ENCODE measurements at regions not wholly inside any gene's neighbourhood (a gene's known extent, or its start where the extent isn't known, plus 50 kb on each side); places are given as distances from the start of the nearest gene placed in this dataset.

- DNase-seq = no peak
These were observed 281.1 kb downstream of the MRPL39 start for GRCh38 chr21:25326181-25326580.

GRCh38 chr21:25324666-25325065 lies 282.6 kb downstream of the MRPL39 start:
- no peak for DNase-seq

- DNase-seq = no peak
These were observed 283.8 kb downstream of the MRPL39 start for GRCh38 chr21:25323356-25323949.

GRCh38 chr21:25314247-25314646 lies 293.0 kb downstream of the MRPL39 start:
- no peak for DNase-seq

- no peak for DNase-seq
These were observed 293.5 kb downstream of the MRPL39 start for GRCh38 chr21:25313829-25314228.

GRCh38 chr21:25307489-25307888 lies 299.8 kb downstream of the MRPL39 start:
- no peak for DNase-seq

- DNase-seq = no peak
These were observed 302.7 kb downstream of the MRPL39 start for GRCh38 chr21:25304611-25305010.

GRCh38 chr21:25300632-25301031 lies 306.6 kb downstream of the MRPL39 start:
- no peak for DNase-seq

GRCh38 chr21:25298512-25299491 lies 308.5 kb downstream of the MRPL39 start:
- DNase-seq = no peak

- DNase-seq = no peak
These were observed 310.2 kb downstream of the MRPL39 start for GRCh38 chr21:25297117-25297516.

- DNase-seq = no peak
These were observed 311.0 kb downstream of the MRPL39 start for GRCh38 chr21:25296252-25296651.

- no peak for DNase-seq
These were observed 314.9 kb downstream of the MRPL39 start for GRCh38 chr21:25292396-25292795.

- DNase-seq = no peak
These were observed 323.6 kb downstream of the MRPL39 start for GRCh38 chr21:25283720-25284119.

- DNase-seq = no peak
These were observed 326.1 kb downstream of the MRPL39 start for GRCh38 chr21:25281134-25281533.

- DNase-seq = no peak
These were observed 327.2 kb downstream of the MRPL39 start for GRCh38 chr21:25280061-25280460.

- DNase-seq = no peak
These were observed 333.3 kb downstream of the MRPL39 start for GRCh38 chr21:25273959-25274358.

GRCh38 chr21:25254491-25255174 lies 352.6 kb downstream of the MRPL39 start:
- no peak for DNase-seq

- no peak for DNase-seq
These were observed 360.7 kb downstream of the MRPL39 start for GRCh38 chr21:25246546-25246945.

GRCh38 chr21:25244735-25245134 lies 362.5 kb downstream of the MRPL39 start:
- DNase-seq = no peak

- no peak for DNase-seq
These were observed 363.5 kb downstream of the MRPL39 start for GRCh38 chr21:25243808-25244207.

GRCh38 chr21:25240974-25241373 lies 366.3 kb downstream of the MRPL39 start:
- DNase-seq = no peak

- DNase-seq = no peak
These were observed 372.2 kb downstream of the MRPL39 start for GRCh38 chr21:25234857-25235801.

- no peak for DNase-seq
These were observed 386.3 kb downstream of the MRPL39 start for GRCh38 chr21:25220954-25221353.

All from GF-D8 (cell line).